Left hindlimb (tissue), 1 donor: ENCODE measurements at regions not wholly inside any gene's neighbourhood (a gene's known extent, or its start where the extent isn't known, plus 50 kb on each side); places are given as distances from the start of the nearest gene placed in this dataset.
A peak's percentile ranks its signal among the peaks of the same experiment; 100 is the strongest.

Experiments
- DNase-seq: peaks from one replicate; pipeline ENCODE4 v3.0.0-alpha.2; 2018

- no peak for DNase-seq
Measured at GRCh38 chr20:42020316-42020715, 402.1 kb upstream of the CHD6 start.

DNA sequence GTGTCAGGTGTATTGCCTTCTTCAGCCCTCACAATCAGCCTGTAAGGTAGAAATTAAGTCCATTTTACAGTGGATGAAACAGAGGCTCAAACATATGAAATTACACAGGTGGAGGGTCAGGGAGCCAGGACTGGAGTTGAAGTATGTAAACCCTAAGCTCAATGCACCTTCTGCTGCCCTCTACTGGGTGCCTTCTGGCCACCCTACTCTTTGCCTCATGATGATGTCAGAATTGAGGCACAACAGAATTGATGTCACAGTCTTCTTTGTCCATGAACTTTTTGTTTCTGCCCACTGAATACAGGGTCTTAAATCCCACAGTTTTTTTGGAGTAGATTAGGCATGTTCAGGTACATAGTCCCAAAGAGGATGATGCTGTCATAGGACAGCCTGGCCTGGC, 400.8 kb upstream of the CHD6 start:
- DNase-seq, result no peak

GRCh38 chr20:42010090-42010489, 391.9 kb upstream of the CHD6 start:
- no peak for DNase-seq

GRCh38 chr20:42007251-42007650, 389.1 kb upstream of the CHD6 start:
- DNase-seq, result no peak

- DNase-seq, result no peak
Measured at GRCh38 chr20:42005211-42005610, 387.0 kb upstream of the CHD6 start.

- no peak for DNase-seq
Measured at GRCh38 chr20:42003380-42003779, 385.2 kb upstream of the CHD6 start.

DNA sequence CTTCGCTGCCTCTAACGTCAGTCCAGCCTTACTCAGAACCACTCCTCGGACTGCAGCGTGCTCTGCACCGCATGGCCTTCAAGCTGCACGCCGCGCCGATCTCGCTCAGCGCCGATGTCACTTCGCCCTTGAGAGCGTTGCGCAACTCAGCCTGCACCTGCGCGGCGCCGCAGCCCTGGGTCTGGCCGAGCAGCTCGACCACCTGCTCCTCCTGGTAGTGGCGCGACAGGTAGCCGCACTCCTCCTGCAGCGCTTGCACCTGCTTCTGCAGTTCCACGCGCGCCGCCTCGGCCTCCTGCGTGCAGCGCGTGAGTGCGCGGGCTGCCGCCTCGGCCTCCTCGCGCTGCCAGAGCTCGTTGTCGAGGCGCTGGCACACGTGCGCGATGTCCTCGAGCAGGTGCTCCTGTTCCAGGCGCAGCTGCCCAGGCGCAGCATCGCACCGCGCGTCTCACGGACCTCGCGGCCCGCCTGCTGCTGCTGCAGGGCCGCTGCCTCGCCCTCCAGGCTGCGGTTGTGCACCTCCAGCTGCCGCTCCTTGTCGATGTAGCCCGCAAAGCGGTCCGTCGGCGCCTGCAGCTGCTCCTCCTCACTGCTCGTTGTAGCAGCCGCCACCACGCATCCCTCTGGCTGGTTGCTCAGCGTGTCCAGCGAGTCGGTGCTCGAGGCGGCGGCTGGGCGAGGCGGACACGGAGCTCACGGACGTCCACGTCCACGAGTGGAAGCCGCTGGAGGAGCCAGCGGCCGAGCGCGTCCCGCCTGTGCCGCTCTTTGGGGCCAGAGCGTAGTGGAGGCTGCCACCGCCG, 380.6 kb upstream of the CHD6 start:
- DNase-seq, result no peak

GRCh38 chr20:41996951-41997350, 378.8 kb upstream of the CHD6 start:
- no peak for DNase-seq

DNA sequence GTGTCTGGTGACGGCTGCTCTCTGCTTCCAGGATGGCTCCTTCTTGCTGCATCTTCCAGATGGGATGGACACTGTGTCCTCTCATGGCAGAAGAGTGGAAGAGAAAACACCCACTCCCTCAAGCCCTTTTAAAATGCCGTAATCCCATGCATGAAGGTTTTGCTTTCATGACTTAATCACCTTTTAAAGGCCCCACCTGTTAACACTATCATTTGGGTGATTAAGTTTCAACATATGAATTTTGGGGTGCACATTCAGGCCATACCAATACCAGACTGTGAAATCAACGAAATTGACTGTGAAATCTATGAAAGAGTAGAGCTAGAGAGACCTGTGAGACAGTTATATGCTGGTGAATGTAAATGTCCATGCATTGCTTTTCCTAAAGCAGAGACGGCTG, 374.3 kb upstream of the CHD6 start:
- DNase-seq, result no peak

DNA sequence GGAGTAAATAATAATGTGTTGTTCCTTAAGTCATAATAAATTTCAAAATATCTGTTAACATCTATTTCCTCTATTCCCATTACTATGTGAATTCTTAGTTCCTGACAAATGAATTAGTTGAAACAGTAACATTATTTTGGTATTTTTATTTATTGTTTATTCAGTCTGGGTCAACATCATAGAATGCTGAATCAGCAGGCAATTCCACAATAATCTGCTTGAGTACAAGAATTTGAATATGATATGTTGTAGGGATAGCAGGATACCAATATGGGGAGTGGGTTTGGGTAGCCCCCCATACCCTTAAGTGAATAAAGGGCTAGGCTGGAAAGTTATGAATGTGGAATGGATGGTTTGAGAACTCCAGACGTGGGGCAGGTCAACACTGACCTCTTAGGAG, 373.2 kb upstream of the CHD6 start:
- no peak for DNase-seq

DNA sequence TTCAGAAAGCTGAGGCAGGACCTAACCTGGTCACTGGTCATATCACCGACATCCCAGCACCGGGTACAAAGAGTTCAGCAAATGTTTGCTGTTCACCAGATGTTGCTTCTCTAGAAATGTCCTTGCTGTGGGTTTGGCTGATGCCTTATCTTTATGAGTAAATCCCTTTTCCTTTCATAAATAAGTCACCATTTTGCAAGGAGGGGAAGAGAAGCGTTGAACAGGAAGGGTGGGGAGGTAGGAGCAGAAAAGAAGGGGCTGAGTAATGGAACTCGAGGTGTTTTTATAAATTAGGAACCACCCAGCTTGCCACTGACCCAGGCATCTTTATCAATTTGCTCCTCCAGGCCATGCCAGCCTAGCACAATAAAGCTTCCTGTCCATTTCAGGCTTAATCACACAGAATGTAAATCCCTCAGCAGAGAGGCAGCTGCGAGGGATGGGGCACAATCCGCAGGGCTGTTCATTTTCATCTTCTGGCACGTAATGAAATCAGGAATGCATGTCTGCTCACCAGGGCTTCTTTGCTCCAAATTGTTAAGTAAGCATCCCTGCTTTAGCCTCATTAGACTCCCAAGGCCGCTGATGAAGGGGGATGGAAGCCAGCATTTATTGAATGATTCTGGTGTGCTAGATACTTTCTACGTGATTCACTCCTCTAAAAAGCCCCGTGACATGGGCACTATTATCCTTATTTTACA, 371.9 kb upstream of the CHD6 start:
- peak; percentile 57 for DNase-seq

DNA sequence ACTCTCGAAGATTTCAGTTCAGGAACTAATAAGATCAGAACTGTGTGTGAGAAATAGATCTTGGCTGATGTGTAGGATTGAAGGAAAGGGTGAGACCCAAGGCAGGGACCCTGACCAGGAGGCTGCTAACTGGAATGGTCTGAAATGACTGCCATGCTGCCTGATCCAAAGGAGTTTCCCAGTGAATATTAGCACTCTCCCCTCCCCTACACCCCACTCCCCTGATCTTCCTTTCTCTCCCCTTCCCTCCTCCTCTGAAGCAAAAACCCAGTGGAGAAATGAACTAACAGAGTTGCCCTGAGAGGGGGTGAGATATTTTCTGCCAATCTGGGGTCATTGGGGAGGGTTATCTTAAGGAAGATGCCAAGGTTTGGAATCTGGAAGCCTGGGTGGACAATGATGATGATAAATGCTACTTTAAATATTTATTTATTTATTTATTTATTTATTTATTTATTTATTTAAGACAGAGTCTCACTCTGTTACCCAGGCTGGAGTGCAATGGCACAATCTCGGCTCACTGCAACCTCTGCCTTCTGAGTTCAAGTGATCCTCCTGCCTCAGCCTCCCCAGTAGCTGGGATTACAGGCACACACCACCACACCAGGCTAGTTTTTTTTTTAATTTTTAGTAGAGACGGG, 371.0 kb upstream of the CHD6 start:
- DNase-seq, result no peak

- DNase-seq, result no peak
Measured at GRCh38 chr20:41984031-41984430, 365.9 kb upstream of the CHD6 start.

GRCh38 chr20:41983159-41983558, 365.0 kb upstream of the CHD6 start:
- no peak for DNase-seq

- DNase-seq, result no peak
Measured at GRCh38 chr20:41981746-41982145, 363.6 kb upstream of the CHD6 start.

DNA sequence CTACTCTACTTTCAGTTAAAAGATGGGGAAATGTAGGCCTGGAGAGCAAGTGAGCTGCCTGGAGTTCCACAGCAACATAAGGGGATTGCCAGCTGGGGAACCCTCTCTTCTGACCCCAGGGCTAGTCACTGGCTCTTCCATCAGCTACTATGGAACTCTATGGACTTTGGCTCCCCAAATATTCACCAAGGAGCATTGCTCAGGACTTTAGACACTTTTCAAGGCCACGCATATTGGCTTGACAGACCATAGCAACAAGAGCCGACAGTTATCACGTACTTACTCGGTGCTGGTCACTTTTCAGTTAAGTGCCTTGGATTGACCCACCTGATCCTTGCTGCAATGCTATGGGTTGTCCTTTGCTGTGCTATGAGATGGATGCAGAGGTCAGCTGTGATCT, 360.7 kb upstream of the CHD6 start:
- no peak for DNase-seq

GRCh38 chr20:41978246-41978790, 360.1 kb upstream of the CHD6 start:
- no peak for DNase-seq

GRCh38 chr20:41969656-41970055, 351.5 kb upstream of the CHD6 start:
- DNase-seq, result no peak

- no peak for DNase-seq
Measured at GRCh38 chr20:41960166-41960565, 342.0 kb upstream of the CHD6 start.

DNA sequence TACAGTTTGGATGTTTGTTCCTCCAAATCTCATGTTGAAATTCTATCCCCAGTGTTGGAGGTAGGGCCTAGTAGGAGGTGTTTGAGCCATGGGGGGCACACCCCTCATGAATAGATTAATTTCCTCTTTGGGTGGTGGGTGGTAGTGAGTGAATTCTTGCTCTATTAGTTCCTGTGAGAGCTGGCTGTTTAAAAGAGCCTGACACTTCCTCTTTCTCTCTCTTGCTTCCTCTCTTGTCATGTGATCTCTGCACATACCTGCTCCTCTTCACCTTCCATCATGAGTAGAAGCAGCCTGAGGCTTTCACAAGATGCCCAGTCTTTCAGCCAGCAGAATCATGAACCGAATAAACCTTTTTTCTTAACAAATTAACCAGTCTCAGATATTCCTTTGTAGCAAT, 340.2 kb upstream of the CHD6 start:
- DNase-seq, result no peak

DNA sequence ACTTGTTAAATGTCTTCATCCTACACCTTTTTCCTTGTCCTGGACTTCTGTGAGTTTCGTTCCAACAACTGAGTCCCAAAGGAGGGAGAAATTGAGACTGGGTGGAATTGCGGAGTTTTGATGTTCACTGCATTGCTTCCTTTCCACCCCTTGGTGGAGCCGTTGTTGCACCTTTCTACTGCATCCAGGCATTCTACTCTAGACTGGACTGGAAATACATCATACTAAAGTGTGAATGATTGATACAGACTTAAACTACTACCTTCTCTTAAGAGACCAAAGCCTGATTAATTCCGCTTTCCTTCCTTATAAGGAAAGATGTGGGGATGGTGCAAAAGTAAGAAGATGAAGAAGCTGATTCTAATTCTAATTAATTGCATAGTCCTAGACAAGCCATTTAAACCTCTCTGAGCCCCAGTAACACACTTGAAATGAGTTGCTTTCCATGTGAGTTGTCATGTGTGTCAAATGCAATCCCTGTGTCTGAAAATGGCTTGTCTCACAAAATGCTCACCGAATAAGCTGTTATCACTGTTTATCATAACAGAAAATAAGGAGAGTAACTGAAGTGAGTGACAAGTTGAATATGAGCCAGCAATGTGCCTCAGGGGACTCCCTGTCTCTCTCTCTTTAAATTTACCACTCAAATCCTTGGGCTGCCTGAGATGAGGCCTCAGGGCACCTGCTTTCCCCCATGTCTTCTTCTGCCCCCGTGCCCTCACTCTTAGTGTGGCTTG, 338.3 kb upstream of the CHD6 start:
- no peak for DNase-seq

DNA sequence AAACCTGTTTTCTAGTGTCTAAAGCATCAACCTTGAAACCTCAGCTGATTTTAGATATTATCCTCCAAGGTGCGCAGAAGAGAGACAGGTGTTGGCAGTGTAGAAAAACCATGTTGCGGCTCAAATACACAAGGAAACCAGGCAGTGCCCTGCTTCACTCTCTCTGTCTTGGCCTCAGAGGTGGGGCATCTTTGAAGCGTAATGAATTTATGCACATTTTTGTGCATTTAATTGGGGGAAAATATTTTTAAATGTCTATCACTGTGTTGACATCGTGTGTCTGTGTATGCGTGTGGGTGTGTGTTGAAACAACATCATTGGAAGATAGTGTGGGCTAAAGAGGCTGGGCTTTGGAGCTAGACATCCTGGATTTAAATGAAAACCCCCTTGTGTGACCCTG, 334.0 kb upstream of the CHD6 start:
- DNase-seq, result no peak

DNA sequence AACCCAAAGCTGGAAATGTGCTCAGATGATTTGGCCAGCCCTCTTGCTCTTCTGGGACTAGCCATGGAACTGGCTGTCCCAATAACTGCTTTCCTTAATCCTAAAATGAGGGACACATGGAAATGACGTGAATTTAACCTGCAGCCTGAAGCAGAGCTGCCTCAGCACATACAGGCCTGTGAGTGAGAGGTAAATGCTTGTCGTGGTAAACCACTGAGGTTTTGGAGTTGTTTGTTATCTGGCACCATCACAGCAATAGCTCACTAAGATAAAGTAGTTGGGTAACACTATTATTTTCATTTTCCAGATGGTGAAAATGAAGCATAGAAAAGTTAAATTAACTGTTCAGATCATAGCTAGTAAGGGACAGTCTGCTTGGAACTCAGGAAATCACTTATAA, 333.4 kb upstream of the CHD6 start:
- DNase-seq, result no peak
